Peyer's patch (tissue), 4 donors: ENCODE measurements at regions not wholly inside any gene's neighbourhood (a gene's known extent, or its start where the extent isn't known, plus 50 kb on each side); places are given as distances from the start of the nearest gene placed in this dataset.

Experiments
- CTCF ChIP-seq, 6 experiments: fragments of 450-650 bp in 4 of 6; fragments of 200-600 bp in 2 of 6; sonication (generic) in 1 of 6; IDR thresholded peaks; one replicate each; pipeline ENCODE4 v1.5.1; 2017 to 2019; ENCODE audit warnings: antibody characterized with exemption in 6 of 6, mild to moderate bottlenecking in 3 of 6, moderate library complexity in 1 of 6
- POLR2A ChIP-seq, 2 donors: fragments of 450-650 bp; IDR thresholded peaks; one replicate each; pipeline ENCODE4 v1.5.1; 2017; ENCODE audit warnings: antibody characterized with exemption in 2 of 2, mild to moderate bottlenecking in 2 of 2, moderate library complexity in 2 of 2

DNA sequence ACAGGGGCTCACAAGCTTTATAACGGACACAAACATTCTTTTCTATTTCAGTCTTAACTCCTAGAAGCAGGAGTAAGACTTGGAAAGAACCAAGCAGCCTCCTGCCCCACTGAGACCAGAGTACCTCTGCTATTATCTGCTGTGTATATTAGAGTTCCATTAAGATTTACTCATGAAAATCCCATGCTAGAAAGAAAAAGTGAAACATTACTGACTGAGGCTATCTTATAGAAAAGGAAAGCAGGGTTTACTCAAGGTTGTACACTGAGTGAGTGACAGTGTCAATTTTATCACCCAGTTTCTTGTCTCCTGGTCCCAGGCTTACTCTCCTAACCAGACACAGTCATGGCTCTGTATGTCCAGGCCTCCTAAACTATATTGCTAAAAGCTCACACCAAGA, 97.9 kb upstream of the SOX2 start:
- no peak for TF ChIP-seq CTCF (IDR thresholded peaks at IDR 0.05)
- no peak for TF ChIP-seq POLR2A (IDR thresholded peaks at IDR 0.05)
